A549 (cell line): ENCODE measurements at regions not wholly inside any gene's neighbourhood (a gene's known extent, or its start where the extent isn't known, plus 50 kb on each side); places are given as distances from the start of the nearest gene placed in this dataset.
"Not testable (repeated sequence)": the region's sequence is repeated elsewhere in the genome, so short reads cannot be mapped to it uniquely, and the experiment has no call there.

ENCODE experiments used
- ATAC-seq, 2 experiments: fragments of 200-7000 bp in 1 of 2; fragments of >200 bp in 1 of 2; cut with Nextera tagmentation in 1 of 2; cut with Tn5 transposase in 1 of 2; 3 replicates each; pipeline versions ENCODE4 v1.8.0 to v1.9.1; 2018 to 2020; ENCODE audit warnings: mild to moderate bottlenecking in 1 of 2, moderate library complexity in 1 of 2
- CTCF ChIA-PET: fragments of 300-600 bp; sonication (Branson Sonifier 250); formaldehyde crosslinking; extraction: SDS; loops from one replicate; lab custom pipeline; 2021; ENCODE audit warnings: antibody characterized with exemption, inconsistent platforms; lab: Yijun Ruan, JAX
- POLR2A ChIA-PET: fragments of 350-600 bp; formaldehyde crosslinking; extraction: SDS; loops from one replicate; lab custom pipeline; 2021; ENCODE audit warnings: antibody characterized with exemption, inconsistent platforms; lab: Yijun Ruan, JAX
- DNase-seq, 2 experiments: peaks; one replicate each; pipeline versions ENCODE4 v3.0.0 to v3.0.0-alpha.2; 2011 to 2016; ENCODE audit warnings: low read depth in 1 of 2, low spot score in 1 of 2
- FAIRE-seq: peaks from 2 replicates; lab custom pipeline; 2011; peaks lifted over from hg19 to GRCh38; lab: Jason Lieb, UNC
- H3K27ac ChIP-seq, 2 experiments: fragments of >200 bp; sonication (Bioruptor Twin); formaldehyde crosslinking; 3 replicates each; pipeline ENCODE4 v1.5.1; 2016 to 2017
- H3K4me1 ChIP-seq: fragments of >200 bp; sonication (Bioruptor Twin); formaldehyde crosslinking; 3 replicates; pipeline ENCODE4 v1.6.1; 2016
- H3K4me2 ChIP-seq: fragments of >200 bp; sonication (Bioruptor Twin); formaldehyde crosslinking; 3 replicates; pipeline ENCODE4 v1.6.1; 2016
- H3K4me3 ChIP-seq: fragments of >200 bp; sonication (Bioruptor Twin); formaldehyde crosslinking; 3 replicates; pipeline ENCODE4 v1.5.1; 2016
- H3K9me3 ChIP-seq: fragments of >200 bp; sonication (Bioruptor Twin); formaldehyde crosslinking; 3 replicates; pipeline ENCODE4 v1.6.1; 2016
- BHLHE40 ChIP-seq: IDR thresholded peaks from 2 replicates; pipeline ENCODE4 v1.6.1; 2012; ENCODE audit warnings: low read depth, low read length, inconsistent platforms
- ELK1 ChIP-seq: fragments of 150-350 bp; IDR thresholded peaks from 2 replicates; pipeline ENCODE4 v1.6.1; 2014; ENCODE audit warnings: low read depth, mild to moderate bottlenecking, low read length
- GATA3 ChIP-seq: IDR thresholded peaks from 2 replicates; pipeline ENCODE4 v1.6.1; 2012; ENCODE audit warnings: borderline replicate concordance
- HDAC2 ChIP-seq: fragments of 200-600 bp; sonication (generic); IDR thresholded peaks from 2 replicates; pipeline ENCODE4 v1.6.1; 2016
- HOXB5 ChIP-seq: fragments of 250-450 bp; sonication (Bioruptor Pico); IDR thresholded peaks from 2 replicates; pipeline ENCODE4 v1.5.0; 2020; ENCODE audit warnings: mild to moderate bottlenecking, moderate library complexity
- MAFK ChIP-seq: fragments of 450-650 bp; IDR thresholded peaks from 2 replicates; pipeline ENCODE4 v1.6.1; 2014; ENCODE audit not compliant: partially characterized antibody
- MAZ ChIP-seq: fragments of 150-350 bp; IDR thresholded peaks from 2 replicates; pipeline ENCODE4 v1.6.1; 2014; ENCODE audit warnings: antibody characterized with exemption, low read depth, low read length, borderline replicate concordance
- MYC ChIP-seq: IDR thresholded peaks from 2 replicates; pipeline ENCODE4 v1.6.1; 2012; ENCODE audit warnings: mild to moderate bottlenecking, inconsistent platforms, low read length, improper control_type of control experiment, borderline replicate concordance
- NPAS2 ChIP-seq: fragments of 250-450 bp; sonication (Bioruptor Pico); IDR thresholded peaks from 2 replicates; pipeline ENCODE4 v1.8.0; 2022; ENCODE audit warnings: mild to moderate bottlenecking, moderate library complexity, borderline replicate concordance
- PBX3 ChIP-seq: IDR thresholded peaks from 2 replicates; pipeline ENCODE4 v1.6.1; 2012
- PHF8 ChIP-seq: fragments of 200-600 bp; sonication (generic); IDR thresholded peaks from 2 replicates; pipeline ENCODE4 v1.6.1; 2016; ENCODE audit warnings: low read depth, mild to moderate bottlenecking, antibody characterized with exemption, moderate library complexity, borderline replicate concordance
- POLR2AphosphoS2 ChIP-seq: conservative IDR thresholded peaks from 2 replicates; pipeline ENCODE4 v1.6.1; 2012; ENCODE audit warnings: low read length, improper control_type of control experiment, inconsistent platforms
- RCOR1 ChIP-seq: fragments of 150-350 bp; IDR thresholded peaks from 2 replicates; pipeline ENCODE4 v1.6.1; 2014; ENCODE audit warnings: antibody characterized with exemption, low read length, low read depth
- REST ChIP-seq: fragments of 200-600 bp; sonication (generic); IDR thresholded peaks from 2 replicates; pipeline ENCODE4 v1.6.1; 2016; ENCODE audit warnings: antibody characterized with exemption, mild to moderate bottlenecking, moderate library complexity
- RNF2 ChIP-seq: fragments of 200-600 bp; sonication (generic); IDR thresholded peaks from 2 replicates; pipeline ENCODE4 v1.6.1; 2016; ENCODE audit warnings: low read depth, mild to moderate bottlenecking, antibody characterized with exemption, moderate library complexity, borderline replicate concordance
- SREBF2 ChIP-seq: fragments of 450-650 bp; IDR thresholded peaks from 2 replicates; pipeline ENCODE4 v1.6.1; 2014; ENCODE audit warnings: mild to moderate bottlenecking, moderate library complexity
- USF2 ChIP-seq: fragments of 450-650 bp; IDR thresholded peaks from 2 replicates; pipeline ENCODE4 v1.6.1; 2014; ENCODE audit warnings: antibody characterized with exemption
- ZNF302 ChIP-seq: fragments of 250-450 bp; sonication (Bioruptor Pico); IDR thresholded peaks from 2 replicates; pipeline ENCODE4 v1.9.0; 2021; ENCODE audit warnings: inconsistent platforms, mild to moderate bottlenecking, moderate library complexity
- WGBS: methylation state at CpG from one replicate; pipeline ENCODE4 v1.1.6; 2017; ENCODE audit errors: missing lambda C conversion rate; 5-methylcytosine and 5-hydroxymethylcytosine counted together

DNA sequence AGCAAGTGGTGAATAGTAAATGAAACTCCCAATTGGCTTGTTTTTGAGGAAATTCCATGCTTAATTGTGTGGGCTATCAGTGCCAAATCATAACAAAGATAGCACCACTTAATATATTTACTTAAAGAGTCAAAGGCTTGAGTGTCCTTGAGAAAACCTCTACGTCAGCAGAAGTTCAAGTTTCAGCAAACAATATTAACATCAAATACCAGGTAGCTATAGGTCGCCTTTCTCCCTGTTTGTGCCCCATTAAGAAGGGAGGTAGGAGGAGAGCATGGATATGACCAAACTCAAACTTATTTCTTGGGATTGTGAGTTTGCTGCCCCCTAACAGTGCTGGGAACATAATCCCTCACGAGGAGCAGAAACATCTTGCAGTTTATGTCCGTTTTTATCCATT, 105.6 kb upstream of the SYN3 start:
- ATAC-seq = no peak
- Histone ChIP-seq H3K9me3 (no peaks in the 10 kb centered on the region), H3K27ac (no peak overlapping the region), H3K4me2 (no peak overlapping the region), H3K4me3 (no peak overlapping the region), H3K4me1 (no peaks in the 10 kb centered on the region)
- CTCF ChIA-PET = no interaction called here
- no peak for DNase-seq
- WGBS = 5% methylated on average over 4 of the region's 4 CpGs
- TF ChIP-seq GATA3 (no peak), MAFK (peak; percentile 36)
- TF ChIP-seq, all 56 proteins: peak for 1
- POLR2A ChIA-PET = no interaction called here
- FAIRE-seq = no peak

DNA sequence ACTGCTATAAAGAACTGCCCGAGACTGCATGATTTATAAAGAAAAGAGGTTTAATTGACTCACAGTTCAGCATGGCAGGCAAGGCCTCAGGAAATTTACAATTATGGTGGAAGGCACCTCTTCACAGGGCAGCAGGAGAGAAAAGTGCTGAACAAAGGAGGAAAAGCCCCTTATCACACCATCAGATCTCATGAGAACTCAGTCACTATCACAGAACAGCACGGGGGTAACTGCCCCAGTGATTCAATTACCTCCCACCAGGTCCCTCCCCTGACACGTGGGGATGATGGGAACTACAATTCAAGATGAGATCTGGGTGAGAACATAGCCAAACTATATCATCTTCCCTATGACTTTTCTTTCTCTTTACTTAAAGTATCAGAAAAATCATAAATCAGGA, 104.0 kb upstream of the SYN3 start:
- ChIA-PET CTCF (no interaction called here), POLR2A (no interaction called here)
- no peak for TF ChIP-seq POLR2AphosphoS2
- TF ChIP-seq PBX3 = no peak
- TF ChIP-seq HOXB5 (CRISPR knock-in tag) = no peak
- TF ChIP-seq USF2 = no peak
- no peak for TF ChIP-seq NPAS2 (CRISPR knock-in tag)
- TF ChIP-seq SREBF2 = no peak
- TF ChIP-seq PHF8 = no peak
- no peak for TF ChIP-seq ELK1
- no peak for TF ChIP-seq RNF2
- TF ChIP-seq HDAC2 = no peak
- no peak for TF ChIP-seq MAZ
- no peak for ATAC-seq
- 0% methylated on average over 3 of the region's 3 CpGs for WGBS
- DNase-seq = no peak
- no peak overlapping the region for H3K4me3 ChIP-seq
- H3K4me2 ChIP-seq = no peak overlapping the region
- FAIRE-seq = no peak
- H3K4me1 ChIP-seq = no peaks in the 10 kb centered on the region
- no peak overlapping the region for H3K27ac ChIP-seq
- H3K9me3 ChIP-seq = no peaks in the 10 kb centered on the region

DNA sequence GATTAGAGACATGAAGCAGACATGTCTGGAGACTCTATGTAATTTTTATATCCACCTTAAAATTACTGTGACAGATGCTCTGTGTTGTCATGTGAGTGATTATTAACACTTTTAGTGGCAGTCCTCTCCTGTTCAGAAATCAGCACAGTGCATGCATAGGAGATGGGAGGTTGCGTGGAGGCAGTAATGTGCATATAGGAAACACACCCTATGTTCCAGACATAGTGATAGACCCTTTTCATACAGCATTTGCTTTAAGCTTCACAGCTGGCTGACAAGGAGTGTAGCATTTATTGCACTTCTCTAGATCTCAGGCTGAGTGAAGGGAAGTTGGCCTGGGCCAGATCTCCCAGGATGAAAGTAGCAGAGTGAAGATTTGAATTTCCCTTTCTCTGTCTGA, 102.3 kb upstream of the SYN3 start:
- ATAC-seq (no peak), DNase-seq (no peak), FAIRE-seq (no peak)
- no peak overlapping the region for H3K4me2 ChIP-seq
- CTCF ChIA-PET = interaction anchor here (0.8 kb wide), 1 partner anchor 48 kb away, joined by 4 read pairs; no protein-coding TSS in a partner anchor
- no peak overlapping the region for H3K4me3 ChIP-seq
- no peaks in the 10 kb centered on the region for H3K4me1 ChIP-seq
- 14% methylated on average over 1 of the region's 1 CpG for WGBS
- TF ChIP-seq BHLHE40 (no peak), RCOR1 (no peak), ZNF302 (no peak), REST (no peak), MYC (no peak)
- no peak overlapping the region for H3K27ac ChIP-seq
- H3K9me3 ChIP-seq = no peaks in the 10 kb centered on the region
- POLR2A ChIA-PET = no interaction called here

DNA sequence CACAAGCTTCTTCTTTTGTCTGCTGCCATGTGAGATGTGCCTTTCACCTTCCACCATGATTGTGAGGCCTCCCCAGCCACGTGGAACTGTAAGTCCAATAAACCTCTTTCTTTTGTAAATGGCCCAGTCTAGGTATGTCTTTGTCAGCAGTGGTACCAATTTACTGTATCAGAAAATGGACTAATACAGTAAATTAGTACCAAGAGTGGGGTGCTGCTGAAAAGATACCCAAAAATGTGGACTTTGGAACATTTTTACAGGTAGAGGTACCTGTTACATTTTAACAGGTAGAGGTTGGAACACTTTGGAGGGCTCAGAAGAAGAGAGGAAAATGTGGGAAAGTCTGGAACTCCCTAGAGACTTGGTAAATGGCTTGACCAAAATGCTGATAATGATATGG, 96.8 kb upstream of the SYN3 start:
- 0% methylated on average over 1 of the region's 1 CpG for WGBS
- H3K4me3 ChIP-seq, POLR2A ChIA-PET, DNase-seq, H3K4me1 ChIP-seq, FAIRE-seq, ATAC-seq, H3K27ac ChIP-seq, H3K4me2 ChIP-seq, H3K9me3 ChIP-seq, CTCF ChIA-PET: not testable (repeated sequence)
